GM12878 (cell line): ENCODE measurements at regions not wholly inside any gene's neighbourhood (a gene's known extent, or its start where the extent isn't known, plus 50 kb on each side); places are given as distances from the start of the nearest gene placed in this dataset.
A peak's percentile ranks its signal among the peaks of the same experiment; 100 is the strongest.

Source experiments
- ATAC-seq: fragments of 200-7000 bp; cut with Tn5 transposase; 3 replicates; pipeline ENCODE4 v1.9.1; 2020; ENCODE audit warnings: mild to moderate bottlenecking, moderate library complexity
- BruUV-seq: library from RNA; stranded (reverse); fragments of 400-500 nt; replicated peaks from 2 replicates; lab custom pipeline; 2021; lab: Mats Ljungman, UMichigan
- CTCF ChIA-PET: fragments of 300-600 bp; sonication (Branson Sonifier 250); formaldehyde crosslinking; extraction: SDS; loops from one replicate; lab custom pipeline; 2021; ENCODE audit warnings: inconsistent platforms; lab: Yijun Ruan, JAX
- POLR2A ChIA-PET: fragments of 350-600 bp; formaldehyde crosslinking; extraction: SDS; loops from one replicate; lab custom pipeline; 2021; ENCODE audit warnings: inconsistent platforms; lab: Charles Lee
- RAD21 ChIA-PET: fragments of 300-600 bp; sonication (Branson Sonifier 250); formaldehyde crosslinking; loops from one replicate; lab custom pipeline; 2023; ENCODE audit warnings: antibody characterized with exemption; ENCODE audit not compliant: unreplicated experiment; lab: Charles Lee
- SMC1A ChIA-PET: fragments of 300-600 bp; sonication (Branson Sonifier 250); formaldehyde crosslinking; loops from one replicate; lab custom pipeline; 2023; ENCODE audit not compliant: unreplicated experiment, uncharacterized antibody; lab: Charles Lee
- DNase-seq: peaks from one replicate; pipeline ENCODE4 v3.0.0-alpha.2; 2011; ENCODE audit warnings: low read depth, low spot score
- FAIRE-seq: peaks from 3 replicates; lab custom pipeline; 2011; peaks lifted over from hg19 to GRCh38; lab: Jason Lieb, UNC
- H2AFZ ChIP-seq: 2 replicates; pipeline ENCODE4 v1.6.0; 2011; ENCODE audit warnings: low read depth, low read length, control low read depth; ENCODE audit not compliant: control insufficient read depth
- H3K27ac ChIP-seq: 2 replicates; pipeline ENCODE4 v1.5.1; 2011; ENCODE audit warnings: control low read depth; ENCODE audit not compliant: control insufficient read depth, insufficient read depth
- H3K27me3 ChIP-seq, 2 experiments: replicated peaks in 1 of 2; 2 replicates each; pipeline versions ENCODE4 v1.6.0 to v1.6.1; 2011; ENCODE audit warnings: low read length in 1 of 2; ENCODE audit not compliant: control insufficient read depth in 2 of 2, insufficient read depth in 2 of 2
- H3K36me3 ChIP-seq, 2 experiments: 2 replicates each; pipeline ENCODE4 v1.5.1; 2011; ENCODE audit warnings: low read length in 1 of 2; ENCODE audit not compliant: control insufficient read depth in 2 of 2, insufficient read depth in 2 of 2
- H3K4me1 ChIP-seq: 2 replicates; pipeline ENCODE4 v1.6.1; 2011; ENCODE audit warnings: mild to moderate bottlenecking, low read length, moderate library complexity, mixed read lengths; ENCODE audit not compliant: control insufficient read depth, insufficient read depth
- H3K4me2 ChIP-seq: 2 replicates; pipeline ENCODE4 v1.6.0; 2011; ENCODE audit warnings: control low read depth; ENCODE audit not compliant: control insufficient read depth, insufficient read depth
- H3K4me3 ChIP-seq: fragments of 200-600 bp; sonication (generic); 2 replicates; pipeline ENCODE4 v1.5.1; 2016
- H3K79me2 ChIP-seq: 2 replicates; pipeline ENCODE4 v1.6.0; 2011; ENCODE audit warnings: low read length; ENCODE audit not compliant: control insufficient read depth, insufficient read depth
- H3K9ac ChIP-seq: 2 replicates; pipeline ENCODE4 v1.8.0; 2011; ENCODE audit warnings: low read length, control low read depth, mixed read lengths; ENCODE audit not compliant: control insufficient read depth, insufficient read depth
- H3K9me3 ChIP-seq: replicated peaks from 3 replicates; pipeline ENCODE4 v1.5.1; 2011; ENCODE audit warnings: mild to moderate bottlenecking, low read length; ENCODE audit not compliant: control insufficient read depth, insufficient read depth
- H4K20me1 ChIP-seq: 2 replicates; pipeline ENCODE4 v1.6.0; 2011; ENCODE audit not compliant: control insufficient read depth, insufficient read depth
- ATF7 ChIP-seq: fragments of 450-650 bp; IDR thresholded peaks from 2 replicates; pipeline ENCODE4 v1.6.1; 2016; ENCODE audit warnings: low read depth, mild to moderate bottlenecking
- BACH1 ChIP-seq: fragments of 450-650 bp; IDR thresholded peaks from 2 replicates; pipeline ENCODE4 v1.6.1; 2017; ENCODE audit warnings: mild to moderate bottlenecking, borderline replicate concordance
- CBFB ChIP-seq: IDR thresholded peaks from 2 replicates; pipeline ENCODE4 v1.6.1; 2016; ENCODE audit warnings: antibody characterized with exemption, low read depth
- CHD2 ChIP-seq: IDR thresholded peaks from 2 replicates; pipeline ENCODE4 v1.6.1; 2011; ENCODE audit warnings: low read depth, low read length, improper control_type of control experiment, borderline replicate concordance
- MEF2A ChIP-seq: IDR thresholded peaks from 2 replicates; pipeline ENCODE4 v1.6.1; 2011; ENCODE audit warnings: low read depth, mild to moderate bottlenecking, low read length, moderate library complexity; ENCODE audit not compliant: insufficient read depth
- MXI1 ChIP-seq: fragments of 150-350 bp; IDR thresholded peaks from 2 replicates; pipeline ENCODE4 v1.6.1; 2011; ENCODE audit warnings: low read depth, mild to moderate bottlenecking, inconsistent platforms, low read length, improper control_type of control experiment
- MYC ChIP-seq: IDR thresholded peaks from 2 replicates; pipeline ENCODE4 v1.6.1; 2011; ENCODE audit warnings: mild to moderate bottlenecking, low read length, moderate library complexity, inconsistent platforms; ENCODE audit not compliant: insufficient read depth, insufficient replicate concordance, insufficient read length, severe bottlenecking
- NBN ChIP-seq: fragments of 450-650 bp; IDR thresholded peaks from 2 replicates; pipeline ENCODE4 v1.6.1; 2016
- POLR2A ChIP-seq: IDR thresholded peaks from 2 replicates; pipeline ENCODE4 v1.6.1; 2011; ENCODE audit warnings: low read depth, mild to moderate bottlenecking, low read length
- POU2F2 ChIP-seq: IDR thresholded peaks from 3 replicates; pipeline ENCODE4 v1.6.1; 2011; ENCODE audit warnings: low read depth, mild to moderate bottlenecking, low read length, borderline replicate concordance
- SKIL ChIP-seq: fragments of 450-650 bp; IDR thresholded peaks from 2 replicates; pipeline ENCODE4 v1.6.1; 2017; ENCODE audit warnings: mild to moderate bottlenecking, low read depth, inconsistent platforms; ENCODE audit not compliant: poor library complexity, severe bottlenecking
- SMAD1 ChIP-seq: fragments of 450-650 bp; IDR thresholded peaks from 2 replicates; pipeline ENCODE4 v1.6.1; 2018; ENCODE audit warnings: mild to moderate bottlenecking, low read depth; ENCODE audit not compliant: partially characterized antibody
- ZBTB40 ChIP-seq: fragments of 450-650 bp; IDR thresholded peaks from 2 replicates; pipeline ENCODE4 v1.6.1; 2016; ENCODE audit warnings: mild to moderate bottlenecking, moderate library complexity, borderline replicate concordance
- ZSCAN29 ChIP-seq: fragments of 450-650 bp; IDR thresholded peaks from 2 replicates; pipeline ENCODE4 v1.6.1; 2017; ENCODE audit warnings: mild to moderate bottlenecking, moderate library complexity
- WGBS: methylation state at CpG from one replicate; pipeline ENCODE4 v1.1.6; 2016; ENCODE audit warnings: low lambda C conversion rate; ENCODE audit not compliant: insufficient replicate concordance, insufficient coverage; ENCODE audit errors: missing lambda C conversion rate; 5-methylcytosine and 5-hydroxymethylcytosine counted together
- in situ Hi-C: fragments of 300-500 bp; cut with MboI; formaldehyde crosslinking; loops from 9 replicates; pipeline ENCODE4 v1.14.3; 2018; ENCODE audit warnings: mixed read lengths
- intact Hi-C: fragments of 100-400 bp; cut with micrococcal nuclease; formaldehyde crosslinking; loops from one replicate; pipeline ENCODE4 v1.14.2; 2022; ENCODE audit not compliant: unreplicated experiment
- TF ChIP-seq, protein P1 (sequence below): fragments of 450-650 bp; IDR thresholded peaks from 2 replicates; pipeline ENCODE4 v1.6.1; 2018; ENCODE audit warnings: borderline replicate concordance, mild to moderate bottlenecking; ENCODE audit not compliant: partially characterized antibody

GRCh38 chr1:8097077-8097799 is 71.1 kb upstream of the ERRFI1 start:
- in situ Hi-C loops (no loop called here), intact Hi-C loops (loop anchor here (1.0 kb wide), 1 partner anchor 72 kb away; no protein-coding TSS in a partner anchor)
- no peaks in the 10 kb centered on the region for H3K79me2 ChIP-seq
- H3K27me3 ChIP-seq = no peaks in the 10 kb centered on the region
- H3K9ac ChIP-seq = peak overlapping the region; percentile 67
- POLR2A ChIA-PET = interaction anchor here (0.5 to 1.8 kb wide), 5 partner anchors 9 to 973 kb away, joined by 3 to 13 read pairs (median 5); no protein-coding TSS in a partner anchor
- SMC1A ChIA-PET = interaction anchor here (0.7 to 2.7 kb wide), 12 partner anchors 13 to 186 kb away, joined by 3 to 14 read pairs (median 3); no protein-coding TSS in a partner anchor
- H3K9me3 ChIP-seq = no peaks in the 10 kb centered on the region
- DNase-seq (peak; percentile 79), ATAC-seq (peak; percentile 97), FAIRE-seq (peak; percentile 84)
- peak overlapping the region; percentile 45 for H2AFZ ChIP-seq
- CTCF ChIA-PET = interaction anchor here (0.7 to 1.0 kb wide), 5 partner anchors 9 to 121 kb away, joined by 3 to 4 read pairs (median 3); no protein-coding TSS in a partner anchor
- peak overlapping the region; percentile 74 for H3K4me2 ChIP-seq
- no peaks in the 10 kb centered on the region for H4K20me1 ChIP-seq
- no peaks in the 10 kb centered on the region for H3K36me3 ChIP-seq
- RAD21 ChIA-PET = interaction anchor here (1.0 to 1.9 kb wide), 6 partner anchors 11 to 82 kb away, joined by 3 to 22 read pairs (median 3); no protein-coding TSS in a partner anchor
- peaks cover 5% of the 10 kb centered on the region; the same call in 1 of the 2 replicates for H3K4me1 ChIP-seq
- H3K4me3 ChIP-seq = peak overlapping the region; percentile 55
- H3K27ac ChIP-seq = peak overlapping the region; percentile 89
- under 1% methylated on average over 6 of the region's 6 CpGs for WGBS
- no TSS peak for BruUV-seq
- TF ChIP-seq MYC (no peak), MEF2A (peak; percentile 76; the same call in 1 of the 2 replicates), MXI1 (no peak), SKIL (no peak), BACH1 (no peak), NBN (no peak), ZBTB40 (no peak), POLR2A (no peak), POU2F2 (no peak), SMAD1 (no peak), ATF7 (peak; percentile 66), CBFB (no peak), CHD2 (no peak), ZSCAN29 (peak; percentile 85)
- TF ChIP-seq, protein P1, sequence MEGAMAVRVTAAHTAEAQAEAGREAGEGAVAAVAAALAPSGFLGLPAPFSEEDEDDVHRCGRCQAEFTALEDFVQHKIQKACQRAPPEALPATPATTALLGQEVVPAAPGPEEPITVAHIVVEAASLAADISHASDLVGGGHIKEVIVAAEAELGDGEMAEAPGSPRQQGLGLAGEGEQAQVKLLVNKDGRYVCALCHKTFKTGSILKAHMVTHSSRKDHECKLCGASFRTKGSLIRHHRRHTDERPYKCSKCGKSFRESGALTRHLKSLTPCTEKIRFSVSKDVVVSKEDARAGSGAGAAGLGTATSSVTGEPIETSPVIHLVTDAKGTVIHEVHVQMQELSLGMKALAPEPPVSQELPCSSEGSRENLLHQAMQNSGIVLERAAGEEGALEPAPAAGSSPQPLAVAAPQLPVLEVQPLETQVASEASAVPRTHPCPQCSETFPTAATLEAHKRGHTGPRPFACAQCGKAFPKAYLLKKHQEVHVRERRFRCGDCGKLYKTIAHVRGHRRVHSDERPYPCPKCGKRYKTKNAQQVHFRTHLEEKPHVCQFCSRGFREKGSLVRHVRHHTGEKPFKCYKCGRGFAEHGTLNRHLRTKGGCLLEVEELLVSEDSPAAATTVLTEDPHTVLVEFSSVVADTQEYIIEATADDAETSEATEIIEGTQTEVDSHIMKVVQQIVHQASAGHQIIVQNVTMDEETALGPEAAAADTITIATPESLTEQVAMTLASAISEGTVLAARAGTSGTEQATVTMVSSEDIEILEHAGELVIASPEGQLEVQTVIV = no peak
